ENCODE measurements at regions not wholly inside any gene's neighbourhood (a gene's known extent, or its start where the extent isn't known, plus 50 kb on each side); places are given as distances from the start of the nearest gene placed in this dataset.

- TF ChIP-seq CTCF (IDR thresholded peaks at IDR 0.05; ENCODE audit: poor library complexity, severe bottlenecking) (no peak), RAD21 (conservative IDR thresholded peaks at IDR 0.05) (no peak)
Observed at GRCh38 chr9:22682961-22683699, 236.5 kb downstream of the DMRTA1 start.
